ENCODE measurements at regions not wholly inside any gene's neighbourhood (a gene's known extent, or its start where the extent isn't known, plus 50 kb on each side); places are given as distances from the start of the nearest gene placed in this dataset.

DNA sequence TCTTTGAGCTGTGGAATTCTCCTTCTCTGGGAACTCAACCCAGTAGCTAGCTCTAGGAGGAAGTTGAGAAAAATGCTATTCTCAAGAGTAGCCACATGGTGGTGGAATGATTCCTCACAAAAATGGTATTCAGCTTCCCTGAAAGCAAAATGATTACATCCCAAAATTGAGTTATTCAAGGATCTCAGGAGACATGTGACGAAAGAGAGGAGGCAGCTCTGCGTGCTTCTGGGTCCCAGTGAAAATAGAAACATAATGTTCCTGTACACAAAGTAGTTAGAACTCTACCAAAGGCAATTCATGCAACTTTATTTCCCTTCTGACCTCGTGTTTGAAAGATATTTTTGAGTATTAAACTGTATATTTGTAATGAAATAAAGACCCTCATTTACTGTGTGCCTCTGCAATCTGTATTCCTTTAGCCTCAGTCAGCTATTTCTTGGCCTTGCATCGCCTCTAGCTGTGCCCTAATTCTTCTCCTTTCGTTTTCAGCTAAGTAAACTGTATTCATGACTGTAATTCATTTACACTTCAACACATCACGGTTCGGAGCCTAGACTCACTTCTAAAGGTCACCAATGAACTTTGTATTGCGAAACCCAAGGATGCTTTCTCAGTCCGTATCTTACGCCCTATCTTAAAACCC is 167.3 kb downstream of the FASLG start:
- H3K4me2 ChIP-seq (ENCODE audit: low read depth, low read length, poor library complexity, severe bottlenecking) = no peak overlapping the region
- H2AFZ ChIP-seq (ENCODE audit: low read depth, low read length, severe bottlenecking) = peak overlapping the region; percentile 55
- TF ChIP-seq EZH2phosphoT487 (conservative IDR thresholded peaks at IDR 0.05; ENCODE audit: low read length) = no peak
- TF ChIP-seq, protein P1, sequence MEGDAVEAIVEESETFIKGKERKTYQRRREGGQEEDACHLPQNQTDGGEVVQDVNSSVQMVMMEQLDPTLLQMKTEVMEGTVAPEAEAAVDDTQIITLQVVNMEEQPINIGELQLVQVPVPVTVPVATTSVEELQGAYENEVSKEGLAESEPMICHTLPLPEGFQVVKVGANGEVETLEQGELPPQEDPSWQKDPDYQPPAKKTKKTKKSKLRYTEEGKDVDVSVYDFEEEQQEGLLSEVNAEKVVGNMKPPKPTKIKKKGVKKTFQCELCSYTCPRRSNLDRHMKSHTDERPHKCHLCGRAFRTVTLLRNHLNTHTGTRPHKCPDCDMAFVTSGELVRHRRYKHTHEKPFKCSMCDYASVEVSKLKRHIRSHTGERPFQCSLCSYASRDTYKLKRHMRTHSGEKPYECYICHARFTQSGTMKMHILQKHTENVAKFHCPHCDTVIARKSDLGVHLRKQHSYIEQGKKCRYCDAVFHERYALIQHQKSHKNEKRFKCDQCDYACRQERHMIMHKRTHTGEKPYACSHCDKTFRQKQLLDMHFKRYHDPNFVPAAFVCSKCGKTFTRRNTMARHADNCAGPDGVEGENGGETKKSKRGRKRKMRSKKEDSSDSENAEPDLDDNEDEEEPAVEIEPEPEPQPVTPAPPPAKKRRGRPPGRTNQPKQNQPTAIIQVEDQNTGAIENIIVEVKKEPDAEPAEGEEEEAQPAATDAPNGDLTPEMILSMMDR (IDR thresholded peaks at IDR 0.05; ENCODE audit: insufficient read depth, low read length, poor library complexity, severe bottlenecking) = no peak
- H4K20me1 ChIP-seq (ENCODE audit: low read depth, low read length) = no peaks in the 10 kb centered on the region
- no peaks in the 10 kb centered on the region for H3K9me2 ChIP-seq (replicated peaks; ENCODE audit: insufficient read depth, low read length)
- H3K27me3 ChIP-seq (ENCODE audit: low read length) = no peaks in the 10 kb centered on the region
- no peak overlapping the region for H3K9ac ChIP-seq (ENCODE audit: low read length)
- no peaks in the 10 kb centered on the region for H3F3A ChIP-seq (ENCODE audit: insufficient read depth)
- H3K36me3 ChIP-seq (ENCODE audit: low read length) = no peaks in the 10 kb centered on the region
- H3K79me2 ChIP-seq (ENCODE audit: insufficient read depth, low read length) = no peaks in the 10 kb centered on the region
- no peak overlapping the region for H3K27ac ChIP-seq (ENCODE audit: low read depth, low read length)
- H3K4me3 ChIP-seq (ENCODE audit: insufficient read depth, low read length, poor library complexity, severe bottlenecking) = no peak overlapping the region
- no peaks in the 10 kb centered on the region for H3K9me3 ChIP-seq (ENCODE audit: insufficient read depth, low read length)

DNA sequence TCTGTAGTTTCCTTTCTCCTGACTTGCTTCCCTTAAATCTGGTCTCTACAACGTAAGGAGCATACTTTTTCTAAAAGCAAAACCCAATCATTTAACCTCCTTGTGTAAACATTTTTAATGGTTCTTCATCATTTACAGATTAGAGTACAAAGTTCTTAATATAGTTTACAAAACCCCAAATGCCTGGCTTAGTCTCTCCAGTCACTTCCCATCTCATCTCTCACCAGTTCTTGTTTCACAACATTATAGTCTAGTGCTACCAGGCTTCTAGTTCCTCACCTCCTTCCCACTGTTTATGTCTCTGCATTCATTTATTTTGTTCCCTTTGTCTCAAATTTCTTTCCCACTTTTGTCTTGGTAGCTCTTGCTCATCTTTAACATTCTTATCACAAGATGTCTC is 168.4 kb downstream of the FASLG start:
- no peaks in the 10 kb centered on the region for H4K20me1 ChIP-seq (ENCODE audit: low read depth, low read length)
- H3F3A ChIP-seq (ENCODE audit: insufficient read depth) = no peaks in the 10 kb centered on the region
- no peaks in the 10 kb centered on the region for H3K79me2 ChIP-seq (ENCODE audit: insufficient read depth, low read length)
- H3K36me3 ChIP-seq (ENCODE audit: low read length) = no peaks in the 10 kb centered on the region
- H3K4me2 ChIP-seq (ENCODE audit: low read depth, low read length, poor library complexity, severe bottlenecking) = no peak overlapping the region
- no peak overlapping the region for H2AFZ ChIP-seq (ENCODE audit: low read depth, low read length, severe bottlenecking)
- no peak overlapping the region for H3K27ac ChIP-seq (ENCODE audit: low read depth, low read length)
- TF ChIP-seq, protein P1 (IDR thresholded peaks at IDR 0.05; ENCODE audit: insufficient read depth, low read length, poor library complexity, severe bottlenecking) = no peak
- TF ChIP-seq EZH2phosphoT487 (conservative IDR thresholded peaks at IDR 0.05; ENCODE audit: low read length) = no peak
- H3K27me3 ChIP-seq (ENCODE audit: low read length) = no peaks in the 10 kb centered on the region
- H3K9me3 ChIP-seq (ENCODE audit: insufficient read depth, low read length) = no peaks in the 10 kb centered on the region
- H3K9me2 ChIP-seq (replicated peaks; ENCODE audit: insufficient read depth, low read length) = no peaks in the 10 kb centered on the region
- no peak overlapping the region for H3K9ac ChIP-seq (ENCODE audit: low read length)
- no peak overlapping the region for H3K4me3 ChIP-seq (ENCODE audit: insufficient read depth, low read length, poor library complexity, severe bottlenecking)

DNA sequence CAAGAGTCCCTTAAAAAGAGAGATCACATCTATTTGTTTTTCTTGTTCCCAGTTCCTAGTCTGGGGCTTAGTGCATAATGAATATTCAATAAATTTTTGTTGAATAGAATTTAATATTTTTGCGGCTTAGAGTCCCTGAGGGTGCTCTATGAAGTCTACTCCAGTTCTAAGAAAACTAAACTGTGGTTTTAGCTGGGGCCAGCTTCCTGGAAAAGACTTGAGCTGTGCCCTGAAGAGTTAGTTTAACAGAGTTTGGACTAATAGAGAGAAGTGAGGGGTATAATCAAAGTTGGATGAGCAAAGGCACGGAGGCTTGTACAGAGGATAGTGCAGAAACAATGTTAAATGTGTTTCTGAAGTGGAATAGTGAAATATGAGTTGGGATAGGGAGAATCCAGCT is 168.9 kb downstream of the FASLG start:
- Histone ChIP-seq H3K27me3 (ENCODE audit: low read length) (no peaks in the 10 kb centered on the region), H3K36me3 (ENCODE audit: low read length) (no peaks in the 10 kb centered on the region), H3K9me3 (ENCODE audit: insufficient read depth, low read length) (no peaks in the 10 kb centered on the region), H3K9me2 (replicated peaks; ENCODE audit: insufficient read depth, low read length) (no peaks in the 10 kb centered on the region), H3K27ac (ENCODE audit: low read depth, low read length) (no peak overlapping the region), H3K4me3 (ENCODE audit: insufficient read depth, low read length, poor library complexity, severe bottlenecking) (no peak overlapping the region), H3K4me2 (ENCODE audit: low read depth, low read length, poor library complexity, severe bottlenecking) (no peak overlapping the region), H3K79me2 (ENCODE audit: insufficient read depth, low read length) (no peaks in the 10 kb centered on the region), H3K9ac (ENCODE audit: low read length) (no peak overlapping the region), H3F3A (ENCODE audit: insufficient read depth) (no peaks in the 10 kb centered on the region), H4K20me1 (ENCODE audit: low read depth, low read length) (no peaks in the 10 kb centered on the region), H2AFZ (ENCODE audit: low read depth, low read length, severe bottlenecking) (no peak overlapping the region)
- TF ChIP-seq, protein P1 (IDR thresholded peaks at IDR 0.05; ENCODE audit: insufficient read depth, low read length, poor library complexity, severe bottlenecking) = no peak
- no peak for TF ChIP-seq EZH2phosphoT487 (conservative IDR thresholded peaks at IDR 0.05; ENCODE audit: low read length)

Measured in SU-DHL-6 (cell line).